Progenitor cell of endocrine pancreas (in vitro differentiated cells): ENCODE measurements at regions not wholly inside any gene's neighbourhood (a gene's known extent, or its start where the extent isn't known, plus 50 kb on each side); places are given as distances from the start of the nearest gene placed in this dataset.
"Not testable (repeated sequence)": the region's sequence is repeated elsewhere in the genome, so short reads cannot be mapped to it uniquely, and the experiment has no call there.

Experiments used
- DNase-seq: peaks from one replicate; pipeline ENCODE4 v3.0.0; 2021; ENCODE audit warnings: low spot score; ENCODE audit not compliant: unreplicated experiment
- H3K27ac Mint-ChIP-seq: 2 replicates; pipeline ENCODE4 v1.8.0; 2021; ENCODE audit warnings: mild to moderate bottlenecking, moderate library complexity, mixed read lengths
- H3K27me3 Mint-ChIP-seq: 2 replicates; pipeline ENCODE4 v1.8.0; 2021; ENCODE audit warnings: mixed read lengths
- H3K36me3 Mint-ChIP-seq: 2 replicates; pipeline ENCODE4 v1.8.0; 2022; ENCODE audit warnings: mixed read lengths; ENCODE audit not compliant: insufficient read depth
- H3K4me1 Mint-ChIP-seq: 2 replicates; pipeline ENCODE4 v1.8.0; 2021; ENCODE audit warnings: low read depth, mixed read lengths
- H3K4me3 Mint-ChIP-seq: 2 replicates; pipeline ENCODE4 v1.8.0; 2021; ENCODE audit warnings: low read depth, mild to moderate bottlenecking, moderate library complexity, mixed read lengths
- H3K9me3 Mint-ChIP-seq: 2 replicates; pipeline ENCODE4 v1.8.0; 2021; ENCODE audit warnings: low read depth, mixed read lengths
- TF ChIP-seq, protein P1 (sequence below): fragments of 200-600 bp; sonication (generic); IDR thresholded peaks from one replicate; pipeline ENCODE4 v1.5.0; 2021; ENCODE audit warnings: antibody characterized with exemption, mild to moderate bottlenecking; ENCODE audit not compliant: unreplicated experiment

GRCh38 chr17:33954597-33954996, 300.5 kb upstream of the CCL2 start:
- no peak overlapping the region for H3K4me3 Mint-ChIP-seq
- no peak for DNase-seq
- peaks cover 9% of the 10 kb centered on the region for H3K27me3 Mint-ChIP-seq
- no peaks in the 10 kb centered on the region for H3K4me1 Mint-ChIP-seq
- H3K9me3 Mint-ChIP-seq = peaks cover 6% of the 10 kb centered on the region
- H3K36me3 Mint-ChIP-seq = no peaks in the 10 kb centered on the region
- TF ChIP-seq, protein P1, sequence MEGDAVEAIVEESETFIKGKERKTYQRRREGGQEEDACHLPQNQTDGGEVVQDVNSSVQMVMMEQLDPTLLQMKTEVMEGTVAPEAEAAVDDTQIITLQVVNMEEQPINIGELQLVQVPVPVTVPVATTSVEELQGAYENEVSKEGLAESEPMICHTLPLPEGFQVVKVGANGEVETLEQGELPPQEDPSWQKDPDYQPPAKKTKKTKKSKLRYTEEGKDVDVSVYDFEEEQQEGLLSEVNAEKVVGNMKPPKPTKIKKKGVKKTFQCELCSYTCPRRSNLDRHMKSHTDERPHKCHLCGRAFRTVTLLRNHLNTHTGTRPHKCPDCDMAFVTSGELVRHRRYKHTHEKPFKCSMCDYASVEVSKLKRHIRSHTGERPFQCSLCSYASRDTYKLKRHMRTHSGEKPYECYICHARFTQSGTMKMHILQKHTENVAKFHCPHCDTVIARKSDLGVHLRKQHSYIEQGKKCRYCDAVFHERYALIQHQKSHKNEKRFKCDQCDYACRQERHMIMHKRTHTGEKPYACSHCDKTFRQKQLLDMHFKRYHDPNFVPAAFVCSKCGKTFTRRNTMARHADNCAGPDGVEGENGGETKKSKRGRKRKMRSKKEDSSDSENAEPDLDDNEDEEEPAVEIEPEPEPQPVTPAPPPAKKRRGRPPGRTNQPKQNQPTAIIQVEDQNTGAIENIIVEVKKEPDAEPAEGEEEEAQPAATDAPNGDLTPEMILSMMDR = no peak
- no peak overlapping the region for H3K27ac Mint-ChIP-seq

GRCh38 chr17:33955461-33955860, 299.6 kb upstream of the CCL2 start:
- no peaks in the 10 kb centered on the region for H3K4me1 Mint-ChIP-seq
- H3K4me3 Mint-ChIP-seq = no peak overlapping the region
- no peaks in the 10 kb centered on the region for H3K36me3 Mint-ChIP-seq
- H3K27me3 Mint-ChIP-seq = peaks cover 10% of the 10 kb centered on the region
- TF ChIP-seq, protein P1 = no peak
- peaks cover 6% of the 10 kb centered on the region for H3K9me3 Mint-ChIP-seq
- no peak for DNase-seq
- no peak overlapping the region for H3K27ac Mint-ChIP-seq

DNA sequence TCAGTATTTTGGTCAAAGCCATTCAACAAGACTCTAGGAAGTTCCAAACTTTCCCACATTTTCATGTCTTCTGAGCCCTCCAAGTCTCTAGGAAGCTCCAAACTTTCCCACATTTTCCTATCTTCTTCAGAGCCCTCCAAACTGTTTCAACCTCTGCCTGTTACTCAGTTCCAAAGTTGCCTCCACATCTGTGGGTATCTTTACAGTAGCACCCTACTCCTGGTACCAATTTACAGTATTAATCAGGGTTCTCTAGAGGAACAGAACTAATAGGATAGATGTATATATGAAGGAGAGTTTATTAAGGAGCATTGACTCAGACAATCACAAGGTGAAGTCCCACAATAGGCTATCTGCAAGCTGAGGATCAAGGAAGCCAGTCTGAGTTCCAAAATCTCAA, 296.0 kb upstream of the CCL2 start:
- H3K27me3 Mint-ChIP-seq = peaks cover 21% of the 10 kb centered on the region
- not testable (repeated sequence) for DNase-seq, H3K9me3 Mint-ChIP-seq, H3K4me1 Mint-ChIP-seq, H3K4me3 Mint-ChIP-seq, H3K27ac Mint-ChIP-seq, H3K36me3 Mint-ChIP-seq

GRCh38 chr17:33962857-33963655, 292.0 kb upstream of the CCL2 start:
- no peak overlapping the region for H3K27ac Mint-ChIP-seq
- peaks cover 16% of the 10 kb centered on the region for H3K27me3 Mint-ChIP-seq
- no peaks in the 10 kb centered on the region for H3K4me1 Mint-ChIP-seq
- no peak for DNase-seq
- H3K4me3 Mint-ChIP-seq = no peak overlapping the region
- H3K36me3 Mint-ChIP-seq = no peaks in the 10 kb centered on the region
- TF ChIP-seq, protein P1 = no peak
- H3K9me3 Mint-ChIP-seq = peaks cover 6% of the 10 kb centered on the region

DNA sequence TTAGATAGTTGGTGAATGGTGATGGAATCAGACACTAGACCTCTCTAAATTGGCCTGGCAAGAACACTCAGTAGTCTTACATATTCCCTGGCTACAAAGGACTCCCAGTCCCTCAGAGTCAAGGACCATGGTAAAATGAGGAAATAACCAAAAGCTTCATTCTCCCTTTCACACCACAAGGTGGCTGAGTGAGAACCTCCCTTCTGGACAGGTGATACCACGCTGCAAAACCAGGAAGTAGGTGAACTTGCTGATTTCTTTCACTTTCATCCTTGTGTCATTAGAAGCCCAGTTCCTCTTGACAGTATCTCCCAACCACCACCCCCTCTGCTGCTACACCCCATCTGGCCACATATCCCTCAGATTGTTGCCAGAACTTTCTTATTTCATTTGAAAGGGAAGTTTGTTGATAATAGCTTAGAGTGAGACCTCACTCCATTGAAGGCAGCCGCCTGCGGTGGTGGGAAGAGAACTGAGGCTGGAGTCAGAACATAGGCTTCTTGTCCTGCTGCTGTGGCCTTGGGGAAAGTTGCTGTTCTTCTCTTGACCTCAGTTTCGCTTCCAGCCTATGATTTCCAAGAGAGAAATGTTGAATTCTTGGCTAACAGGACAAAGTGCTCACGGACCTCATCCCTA, 290.6 kb upstream of the CCL2 start:
- H3K27me3 Mint-ChIP-seq = peaks cover 16% of the 10 kb centered on the region
- H3K27ac Mint-ChIP-seq = no peak overlapping the region
- no peak for DNase-seq
- H3K4me3 Mint-ChIP-seq = no peak overlapping the region
- no peaks in the 10 kb centered on the region for H3K9me3 Mint-ChIP-seq
- peaks cover 1% of the 10 kb centered on the region for H3K4me1 Mint-ChIP-seq
- TF ChIP-seq, protein P1 = no peak
- H3K36me3 Mint-ChIP-seq = no peaks in the 10 kb centered on the region
